Liver (tissue), 8 donors: ENCODE measurements at regions not wholly inside any gene's neighbourhood (a gene's known extent, or its start where the extent isn't known, plus 50 kb on each side); places are given as distances from the start of the nearest gene placed in this dataset.

Experiments
- DNase-seq: peaks from one replicate; pipeline ENCODE4 v3.0.0-alpha.2; 2017; ENCODE audit warnings: low spot score
- H3K27ac ChIP-seq, 2 donors: one replicate each; pipeline ENCODE4 v1.7.0; 2013; ENCODE audit warnings: inconsistent platforms in 2 of 2, low read length in 2 of 2, control low read depth in 1 of 2, low read depth in 1 of 2, mild to moderate bottlenecking in 1 of 2
- H3K27me3 ChIP-seq, 4 donors: one replicate each; pipeline versions ENCODE4 v1.6.1 to v1.7.0; 2013; ENCODE audit warnings: low read length in 3 of 4, inconsistent platforms in 1 of 4, mild to moderate bottlenecking in 1 of 4, moderate library complexity in 1 of 4; ENCODE audit not compliant: control insufficient read depth in 4 of 4, insufficient read depth in 4 of 4
- H3K36me3 ChIP-seq, 4 donors: one replicate each; pipeline versions ENCODE4 v1.6.1 to v1.7.0; 2013; ENCODE audit warnings: low read length in 3 of 4, mild to moderate bottlenecking in 3 of 4, low read depth in 1 of 4, moderate library complexity in 1 of 4; ENCODE audit not compliant: control insufficient read depth in 4 of 4, insufficient read depth in 3 of 4
- H3K4me1 ChIP-seq, 4 donors: one replicate each; pipeline versions ENCODE4 v1.6.1 to v1.7.0; 2013; ENCODE audit warnings: low read length in 3 of 4, mild to moderate bottlenecking in 3 of 4, moderate library complexity in 1 of 4; ENCODE audit not compliant: control insufficient read depth in 4 of 4, insufficient read depth in 4 of 4
- H3K4me3 ChIP-seq, 3 donors: one replicate each; pipeline versions ENCODE4 v1.6.1 to v1.7.0; 2013; ENCODE audit warnings: low read length in 3 of 3, control low read depth in 1 of 3, low read depth in 1 of 3, mild to moderate bottlenecking in 1 of 3
- H3K9ac ChIP-seq, 2 donors: one replicate each; pipeline ENCODE4 v1.7.0; 2013; ENCODE audit warnings: low read length in 2 of 2, mild to moderate bottlenecking in 2 of 2, moderate library complexity in 2 of 2, control low read depth in 1 of 2, low read depth in 1 of 2
- H3K9me3 ChIP-seq, 4 donors: one replicate each; pipeline versions ENCODE4 v1.6.1 to v1.7.0; 2013; ENCODE audit warnings: low read length in 3 of 4; ENCODE audit not compliant: control insufficient read depth in 4 of 4
- EGR1 ChIP-seq, 2 donors: IDR thresholded peaks; 2 replicates each; pipeline ENCODE4 v1.6.1; 2016 to 2018; ENCODE audit warnings: antibody characterized with exemption in 2 of 2, low read depth in 2 of 2
- FOXA1 ChIP-seq: IDR thresholded peaks from 2 replicates; pipeline ENCODE4 v1.6.1; 2016; ENCODE audit warnings: antibody characterized with exemption
- FOXA2 ChIP-seq: IDR thresholded peaks from 2 replicates; pipeline ENCODE4 v1.6.1; 2016; ENCODE audit warnings: antibody characterized with exemption
- GABPA ChIP-seq, 2 donors: IDR thresholded peaks in 1 of 2; conservative IDR thresholded peaks in 1 of 2; 2 replicates each; pipeline ENCODE4 v1.6.1; 2016; ENCODE audit warnings: antibody characterized with exemption in 2 of 2, mild to moderate bottlenecking in 1 of 2, moderate library complexity in 1 of 2
- HNF4A ChIP-seq, 2 donors: conservative IDR thresholded peaks; 2 replicates each; pipeline ENCODE4 v1.6.1; 2016; ENCODE audit warnings: antibody characterized with exemption in 2 of 2, mild to moderate bottlenecking in 2 of 2
- HNF4G ChIP-seq: IDR thresholded peaks from 2 replicates; pipeline ENCODE4 v1.6.1; 2016; ENCODE audit warnings: antibody characterized with exemption
- JUND ChIP-seq, 2 donors: IDR thresholded peaks; 2 replicates each; pipeline ENCODE4 v1.6.1; 2016; ENCODE audit warnings: antibody characterized with exemption in 2 of 2
- NR2F2 ChIP-seq: IDR thresholded peaks from 2 replicates; pipeline ENCODE4 v1.6.1; 2016; ENCODE audit warnings: antibody characterized with exemption
- RAD21 ChIP-seq, 2 donors: IDR thresholded peaks; 2 replicates each; pipeline ENCODE4 v1.6.1; 2016; ENCODE audit warnings: antibody characterized with exemption in 2 of 2, mild to moderate bottlenecking in 2 of 2
- REST ChIP-seq: IDR thresholded peaks from 2 replicates; pipeline ENCODE4 v1.6.1; 2016; ENCODE audit warnings: antibody characterized with exemption, mild to moderate bottlenecking
- RXRA ChIP-seq, 2 donors: IDR thresholded peaks; 2 replicates each; pipeline ENCODE4 v1.6.1; 2017 to 2018; ENCODE audit warnings: antibody characterized with exemption in 2 of 2, mild to moderate bottlenecking in 1 of 2
- SP1 ChIP-seq: IDR thresholded peaks from 2 replicates; pipeline ENCODE4 v1.6.1; 2018; ENCODE audit warnings: antibody characterized with exemption, mild to moderate bottlenecking
- TAF1 ChIP-seq: conservative IDR thresholded peaks from 2 replicates; pipeline ENCODE4 v1.6.1; 2016; ENCODE audit warnings: antibody characterized with exemption, mild to moderate bottlenecking
- YY1 ChIP-seq: IDR thresholded peaks from 2 replicates; pipeline ENCODE4 v1.6.1; 2016; ENCODE audit warnings: antibody characterized with exemption, mild to moderate bottlenecking
- ZBTB33 ChIP-seq: IDR thresholded peaks from 2 replicates; pipeline ENCODE4 v1.6.1; 2016; ENCODE audit warnings: antibody characterized with exemption
- WGBS: extraction: QIAGEN DNeasy Blood & Tissue Kit; methylation state at CpG from one replicate; pipeline ENCODE4 v1.1.7; 2013; 5-methylcytosine and 5-hydroxymethylcytosine counted together
- TF ChIP-seq, protein P1 (sequence below): fragments of 150-350 bp; IDR thresholded peaks from 2 replicates; pipeline ENCODE4 v1.5.1; 2017; ENCODE audit warnings: improper control_type of control experiment, low read depth, low read length; ENCODE audit not compliant: missing input control
- TF ChIP-seq, protein P2 (sequence below): IDR thresholded peaks from 2 replicates; pipeline ENCODE4 v1.6.1; 2016; ENCODE audit warnings: antibody characterized with exemption
- TF ChIP-seq, protein P3 (sequence below): IDR thresholded peaks from 2 replicates; pipeline ENCODE4 v1.6.1; 2016; ENCODE audit warnings: antibody characterized with exemption
- donor health status: healthy.
- donor health status: healthy.
- donor health status: healthy.
- donor health status: healthy.
- donor health status: healthy.

GRCh38 chr4:188377816-188378215 is 238.6 kb downstream of the TRIML1 start:
- TF ChIP-seq REST (no peak), SP1 (no peak), RAD21 (IDR thresholded peaks at IDR 0.05) (no peak), HNF4A (conservative IDR thresholded peaks at IDR 0.05) (no peak), FOXA2 (no peak), EGR1 (IDR thresholded peaks at IDR 0.05; ENCODE audit: low read depth in 2 of 2) (no peak), FOXA1 (no peak), HNF4G (no peak), ZBTB33 (no peak), YY1 (no peak), TAF1 (no peak), JUND (IDR thresholded peaks at IDR 0.05) (no peak), RXRA (IDR thresholded peaks at IDR 0.05) (no peak), NR2F2 (no peak), GABPA (IDR thresholded peaks at IDR 0.05 in 1 of 2, conservative IDR thresholded peaks at IDR 0.05 in 1 of 2) (no peak)
- TF ChIP-seq, protein P1, sequence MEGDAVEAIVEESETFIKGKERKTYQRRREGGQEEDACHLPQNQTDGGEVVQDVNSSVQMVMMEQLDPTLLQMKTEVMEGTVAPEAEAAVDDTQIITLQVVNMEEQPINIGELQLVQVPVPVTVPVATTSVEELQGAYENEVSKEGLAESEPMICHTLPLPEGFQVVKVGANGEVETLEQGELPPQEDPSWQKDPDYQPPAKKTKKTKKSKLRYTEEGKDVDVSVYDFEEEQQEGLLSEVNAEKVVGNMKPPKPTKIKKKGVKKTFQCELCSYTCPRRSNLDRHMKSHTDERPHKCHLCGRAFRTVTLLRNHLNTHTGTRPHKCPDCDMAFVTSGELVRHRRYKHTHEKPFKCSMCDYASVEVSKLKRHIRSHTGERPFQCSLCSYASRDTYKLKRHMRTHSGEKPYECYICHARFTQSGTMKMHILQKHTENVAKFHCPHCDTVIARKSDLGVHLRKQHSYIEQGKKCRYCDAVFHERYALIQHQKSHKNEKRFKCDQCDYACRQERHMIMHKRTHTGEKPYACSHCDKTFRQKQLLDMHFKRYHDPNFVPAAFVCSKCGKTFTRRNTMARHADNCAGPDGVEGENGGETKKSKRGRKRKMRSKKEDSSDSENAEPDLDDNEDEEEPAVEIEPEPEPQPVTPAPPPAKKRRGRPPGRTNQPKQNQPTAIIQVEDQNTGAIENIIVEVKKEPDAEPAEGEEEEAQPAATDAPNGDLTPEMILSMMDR = no peak
- TF ChIP-seq, protein P2, sequence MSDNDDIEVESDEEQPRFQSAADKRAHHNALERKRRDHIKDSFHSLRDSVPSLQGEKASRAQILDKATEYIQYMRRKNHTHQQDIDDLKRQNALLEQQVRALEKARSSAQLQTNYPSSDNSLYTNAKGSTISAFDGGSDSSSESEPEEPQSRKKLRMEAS = no peak
- TF ChIP-seq, protein P3, sequence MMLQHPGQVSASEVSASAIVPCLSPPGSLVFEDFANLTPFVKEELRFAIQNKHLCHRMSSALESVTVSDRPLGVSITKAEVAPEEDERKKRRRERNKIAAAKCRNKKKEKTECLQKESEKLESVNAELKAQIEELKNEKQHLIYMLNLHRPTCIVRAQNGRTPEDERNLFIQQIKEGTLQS = no peak
- H3K27ac ChIP-seq = no peak overlapping the region
- no peak for DNase-seq
- no peak overlapping the region for H3K4me3 ChIP-seq
- H3K27me3 ChIP-seq = peaks cover 0 to under 1% (median 0%) of the 10 kb centered on the region in 4 donors
- H3K9ac ChIP-seq = no peak overlapping the region
- H3K36me3 ChIP-seq = no peaks in the 10 kb centered on the region
- 83% methylated on average over 10 of the region's 10 CpGs for WGBS
- peaks cover 0 to 10% (median 6%) of the 10 kb centered on the region in 4 donors for H3K9me3 ChIP-seq
- no peaks in the 10 kb centered on the region for H3K4me1 ChIP-seq

GRCh38 chr4:188383180-188383579 is 243.9 kb downstream of the TRIML1 start:
- Histone ChIP-seq H3K27me3 (no peaks in the 10 kb centered on the region), H3K4me1 (no peaks in the 10 kb centered on the region), H3K27ac (no peak overlapping the region), H3K9me3 (peaks cover 0 to 3% (median under 1%) of the 10 kb centered on the region in 4 donors), H3K36me3 (no peaks in the 10 kb centered on the region), H3K9ac (no peak overlapping the region), H3K4me3 (no peak overlapping the region)
- no peak for DNase-seq
- WGBS = 89% methylated on average over 4 of the region's 4 CpGs
- no peak for TF ChIP-seq REST
- no peak for TF ChIP-seq YY1
- TF ChIP-seq, protein P3 = no peak
- no peak for TF ChIP-seq GABPA (IDR thresholded peaks at IDR 0.05 in 1 of 2, conservative IDR thresholded peaks at IDR 0.05 in 1 of 2)
- TF ChIP-seq ZBTB33 = no peak
- no peak for TF ChIP-seq NR2F2
- TF ChIP-seq RAD21 (IDR thresholded peaks at IDR 0.05) = no peak
- no peak for TF ChIP-seq FOXA2
- TF ChIP-seq FOXA1 = no peak
- no peak for TF ChIP-seq HNF4A (conservative IDR thresholded peaks at IDR 0.05)
- no peak for TF ChIP-seq RXRA (IDR thresholded peaks at IDR 0.05)
- TF ChIP-seq JUND (IDR thresholded peaks at IDR 0.05) = no peak
- TF ChIP-seq HNF4G = no peak
- no peak for TF ChIP-seq EGR1 (IDR thresholded peaks at IDR 0.05; ENCODE audit: low read depth in 2 of 2)
